ENCODE measurements at regions not wholly inside any gene's neighbourhood (a gene's known extent, or its start where the extent isn't known, plus 50 kb on each side); places are given as distances from the start of the nearest gene placed in this dataset.

- no peak for TF ChIP-seq ZBTB10 (tag by site-specific recombination; IDR thresholded peaks at IDR 0.05)
- no peak for TF ChIP-seq KLF10 (tag by site-specific recombination; IDR thresholded peaks at IDR 0.05)
- TF ChIP-seq OVOL3 (tag by site-specific recombination; IDR thresholded peaks at IDR 0.05), result no peak
- no peak for TF ChIP-seq ZBTB21 (tag by site-specific recombination; IDR thresholded peaks at IDR 0.05)
- TF ChIP-seq ZBTB44 (tag by site-specific recombination; IDR thresholded peaks at IDR 0.05), result no peak
- TF ChIP-seq TCF7L2 (IDR thresholded peaks at IDR 0.05; ENCODE audit: borderline replicate concordance, low read depth, low read length), result no peak
- no peak for TF ChIP-seq ZNF521 (tag by site-specific recombination; IDR thresholded peaks at IDR 0.05)
- no peak for TF ChIP-seq AEBP2 (tag by site-specific recombination; IDR thresholded peaks at IDR 0.05; ENCODE audit: borderline replicate concordance)
- TF ChIP-seq BCL11A (tag by site-specific recombination; IDR thresholded peaks at IDR 0.05; ENCODE audit: low read depth), result no peak
Measured at GRCh38 chr3:46122091-46122490, 86.0 kb downstream of the CCR1 start (continued).

- no peak overlapping the region for H3K4me3 ChIP-seq (ENCODE audit: low read depth, low read length)
- ChIA-PET POLR2A (no interaction called here), CTCF (no interaction called here)
- H3K36me3 ChIP-seq (ENCODE audit: control insufficient read depth in 2 of 2, insufficient read depth in 1 of 2, low read length in 2 of 2), result no peaks in the 10 kb centered on the region
- no peak overlapping the region for H3K27ac ChIP-seq (ENCODE audit: extremely low read depth, low read depth, low read length)
- no peaks in the 10 kb centered on the region for H3K9me3 ChIP-seq (ENCODE audit: control insufficient read depth, insufficient read depth, low read depth, low read length)
- TF ChIP-seq ZNF239 (tag by site-specific recombination; IDR thresholded peaks at IDR 0.05), result no peak
- no peak for TF ChIP-seq ZBTB8A (tag by site-specific recombination; IDR thresholded peaks at IDR 0.05)
- TF ChIP-seq ZNF449 (tag by site-specific recombination; IDR thresholded peaks at IDR 0.05), result no peak
- TF ChIP-seq ZNF24 (tag by site-specific recombination; IDR thresholded peaks at IDR 0.05), result no peak
- TF ChIP-seq SALL2 (tag by site-specific recombination; IDR thresholded peaks at IDR 0.05; ENCODE audit: borderline replicate concordance), result no peak
- TF ChIP-seq KLF1 (tag by site-specific recombination; IDR thresholded peaks at IDR 0.05), result no peak
- 0 out of 2 replicates have a peak, but pooled peaks have one; percentile 22 for TF ChIP-seq WT1 (tag by site-specific recombination; IDR thresholded peaks at IDR 0.05)
- TF ChIP-seq ZNF623 (tag by site-specific recombination; IDR thresholded peaks at IDR 0.05), result no peak
- TF ChIP-seq ZNF214 (tag by site-specific recombination; IDR thresholded peaks at IDR 0.05; ENCODE audit: borderline replicate concordance), result no peak
- no peak for TF ChIP-seq ZNF221 (tag by site-specific recombination; IDR thresholded peaks at IDR 0.05; ENCODE audit: borderline replicate concordance)
- no peak for TF ChIP-seq ZNF560 (tag by site-specific recombination; IDR thresholded peaks at IDR 0.05; ENCODE audit: borderline replicate concordance)
- 0 out of 2 replicates have a peak, but pooled peaks have one; percentile 27 for TF ChIP-seq KLF17 (tag by site-specific recombination; IDR thresholded peaks at IDR 0.05)
- no peak for TF ChIP-seq ZNF433 (tag by site-specific recombination; IDR thresholded peaks at IDR 0.05; ENCODE audit: low read depth)
- TF ChIP-seq ZNF692 (tag by site-specific recombination; IDR thresholded peaks at IDR 0.05), result no peak
- no peak for TF ChIP-seq ZNF830 (tag by site-specific recombination; IDR thresholded peaks at IDR 0.05; ENCODE audit: low read depth)
- TF ChIP-seq BCL11A (tag by site-specific recombination; IDR thresholded peaks at IDR 0.05; ENCODE audit: low read depth), result no peak
- no peak for TF ChIP-seq ZNF843 (tag by site-specific recombination; IDR thresholded peaks at IDR 0.05)
- no peak for TF ChIP-seq GLIS1 (tag by site-specific recombination; IDR thresholded peaks at IDR 0.05)
- no peaks in the 10 kb centered on the region for H3K4me1 ChIP-seq (ENCODE audit: control insufficient read depth, insufficient read depth, low read length)
Measured at GRCh38 chr3:46120983-46121382, 87.1 kb downstream of the CCR1 start.

All from HEK293 (cell line).